Esophagus squamous epithelium (tissue), 5 donors: ENCODE measurements at regions not wholly inside any gene's neighbourhood (a gene's known extent, or its start where the extent isn't known, plus 50 kb on each side); places are given as distances from the start of the nearest gene placed in this dataset.
A peak's percentile ranks its signal among the peaks of the same experiment; 100 is the strongest.

Source experiments
- DNase-seq: peaks from one replicate; lab custom pipeline; 2025; lab: John Stamatoyannopoulos, UW
- H3K27ac ChIP-seq, 4 donors: fragments of 200-600 bp; sonication (generic); one replicate each; pipeline ENCODE4 v1.5.1; 2016 to 2019; ENCODE audit warnings: mild to moderate bottlenecking in 1 of 4
- H3K27me3 ChIP-seq, 4 donors: fragments of 200-600 bp; sonication (generic); 1 replicate in 3 of 4; 2 replicates in 1 of 4; pipeline versions ENCODE4 v1.5.1 to v1.6.0; 2017 to 2021; ENCODE audit warnings: antibody characterized with exemption in 1 of 4
- H3K36me3 ChIP-seq, 3 donors: fragments of 200-600 bp; sonication (generic); one replicate each; pipeline ENCODE4 v1.5.1; 2016 to 2019
- H3K4me1 ChIP-seq, 3 donors: fragments of 200-600 bp; sonication (generic); one replicate each; pipeline ENCODE4 v1.5.1; 2017 to 2019
- H3K4me3 ChIP-seq, 4 donors: fragments of 200-600 bp; sonication (generic); 1 replicate in 3 of 4; 2 replicates in 1 of 4; pipeline ENCODE4 v1.5.1; 2016 to 2019; ENCODE audit warnings: mild to moderate bottlenecking in 2 of 4, moderate library complexity in 1 of 4
- H3K9me3 ChIP-seq, 3 donors: fragments of 200-600 bp; sonication (generic); one replicate each; pipeline ENCODE4 v1.5.1; 2016 to 2019
- CTCF ChIP-seq, 6 experiments: fragments of 450-650 bp in 4 of 6; fragments of 200-600 bp in 2 of 6; sonication (generic) in 2 of 6; IDR thresholded peaks; one replicate each; pipeline ENCODE4 v1.5.1; 2016 to 2019; ENCODE audit warnings: antibody characterized with exemption in 6 of 6, mild to moderate bottlenecking in 4 of 6, moderate library complexity in 4 of 6
- POLR2A ChIP-seq, 4 donors: fragments of 450-650 bp; IDR thresholded peaks; one replicate each; pipeline ENCODE4 v1.6.1; 2017; ENCODE audit warnings: antibody characterized with exemption in 4 of 4, mild to moderate bottlenecking in 4 of 4, moderate library complexity in 3 of 4
- WGBS, 2 donors: methylation state at CpG; one replicate each; pipeline ENCODE4 v1.1.5; 2018; 5-methylcytosine and 5-hydroxymethylcytosine counted together
- intact Hi-C: fragments of 100-400 bp; cut with DNase I; formaldehyde crosslinking; loops from one replicate; pipeline ENCODE4 v1.15.0; 2022
- donor health status: DM: yes; HTN: yes; CAD: no.

GRCh38 chr4:12852338-12853307 is 631.5 kb downstream of the RAB28 start:
- no peaks in the 10 kb centered on the region for H3K9me3 ChIP-seq
- no peaks in the 10 kb centered on the region for H3K36me3 ChIP-seq
- H3K4me3 ChIP-seq = no peak overlapping the region
- peaks cover 0 to 4% (median 0%) of the 10 kb centered on the region in 3 donors for H3K4me1 ChIP-seq
- H3K27ac ChIP-seq = no peak overlapping the region
- 20 to 29% methylated on average over 8 of the region's 8 CpGs for WGBS, 2 donors
- peak in 5 of 6 experiments; percentile 35 to 66 (median 54) for TF ChIP-seq CTCF (IDR thresholded peaks at IDR 0.05)
- TF ChIP-seq POLR2A (IDR thresholded peaks at IDR 0.05) = no peak
- no peak for DNase-seq
- intact Hi-C loops = loop anchor here (5.0 kb wide), 1 partner anchor 695 kb away; no protein-coding TSS in a partner anchor
- peaks cover 0 to 24% (median 0%) of the 10 kb centered on the region in 4 donors for H3K27me3 ChIP-seq

GRCh38 chr4:12846368-12846767 is 637.8 kb downstream of the RAB28 start:
- Histone ChIP-seq H3K27ac (no peak overlapping the region), H3K27me3 (peaks cover 0 to 40% (median 0%) of the 10 kb centered on the region in 4 donors), H3K36me3 (no peaks in the 10 kb centered on the region), H3K4me3 (no peak overlapping the region), H3K4me1 (no peaks in the 10 kb centered on the region), H3K9me3 (no peaks in the 10 kb centered on the region)
- 32 to 41% methylated on average over 4 of the region's 4 CpGs for WGBS, 2 donors
- DNase-seq = no peak
- TF ChIP-seq POLR2A (IDR thresholded peaks at IDR 0.05) (no peak), CTCF (IDR thresholded peaks at IDR 0.05) (no peak)
- intact Hi-C loops = no loop called here

- DNase-seq = no peak
- Histone ChIP-seq H3K36me3 (no peaks in the 10 kb centered on the region), H3K4me1 (no peaks in the 10 kb centered on the region), H3K4me3 (no peak overlapping the region), H3K27me3 (peaks cover 0 to 25% (median 0%) of the 10 kb centered on the region in 4 donors), H3K27ac (no peak overlapping the region), H3K9me3 (no peaks in the 10 kb centered on the region)
- TF ChIP-seq CTCF (IDR thresholded peaks at IDR 0.05) (no peak), POLR2A (IDR thresholded peaks at IDR 0.05) (no peak)
- intact Hi-C loops = no loop called here
- 73 to 97% methylated on average over 2 of the region's 2 CpGs for WGBS, 2 donors
These were observed 640.0 kb downstream of the RAB28 start for GRCh38 chr4:12844141-12844540.

GRCh38 chr4:12827966-12828365 is 656.2 kb downstream of the RAB28 start:
- 59 to 74% methylated on average over 5 of the region's 5 CpGs for WGBS, 2 donors

More at GRCh38 chr4:12827966-12828365, 656.2 kb downstream of the RAB28 start:
- Histone ChIP-seq H3K4me1 (no peaks in the 10 kb centered on the region), H3K9me3 (no peaks in the 10 kb centered on the region), H3K27ac (no peak overlapping the region), H3K36me3 (no peaks in the 10 kb centered on the region), H3K4me3 (no peak overlapping the region), H3K27me3 (no peaks in the 10 kb centered on the region)
- intact Hi-C loops = no loop called here
- no peak for TF ChIP-seq CTCF (IDR thresholded peaks at IDR 0.05)
- TF ChIP-seq POLR2A (IDR thresholded peaks at IDR 0.05) = no peak
- no peak for DNase-seq
